H1 (cell line): ENCODE measurements at regions not wholly inside any gene's neighbourhood (a gene's known extent, or its start where the extent isn't known, plus 50 kb on each side); places are given as distances from the start of the nearest gene placed in this dataset.

Source experiments
- CTBP2 ChIP-seq: IDR thresholded peaks from 2 replicates; pipeline ENCODE4 v1.7.0; 2011; ENCODE audit warnings: borderline replicate concordance, mild to moderate bottlenecking, moderate library complexity, mixed read lengths, low read length; ENCODE audit not compliant: insufficient read depth, insufficient read length
- SP2 ChIP-seq: IDR thresholded peaks from 2 replicates; pipeline ENCODE4 v1.6.1; 2012; ENCODE audit warnings: mild to moderate bottlenecking, low read length, inconsistent platforms
- TEAD4 ChIP-seq: IDR thresholded peaks from 2 replicates; pipeline ENCODE4 v1.6.1; 2012; ENCODE audit warnings: low read depth, low read length, inconsistent platforms, mixed read lengths
- TF ChIP-seq, protein P1 (sequence below): IDR thresholded peaks from 2 replicates; pipeline ENCODE4 v1.6.1; 2011; ENCODE audit warnings: low read depth, mild to moderate bottlenecking, low read length; ENCODE audit not compliant: insufficient read depth

DNA sequence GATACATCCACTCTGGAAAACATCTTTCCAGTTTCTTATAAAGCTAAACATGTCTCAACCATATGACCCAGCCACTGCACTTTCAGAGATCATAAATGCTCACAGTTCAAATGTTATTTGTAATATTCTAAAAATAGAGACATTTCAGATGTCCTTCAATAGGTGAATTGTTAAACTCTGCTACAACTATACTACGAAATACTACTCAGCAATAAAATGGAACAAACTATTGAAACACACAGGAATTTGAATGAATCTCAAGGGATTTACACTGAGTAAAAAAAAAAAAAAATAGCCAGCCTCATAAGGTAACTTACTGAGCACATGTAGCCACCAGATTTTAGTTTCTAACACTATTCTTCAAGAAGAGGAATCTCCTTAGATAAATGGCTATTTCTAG lies 253.9 kb downstream of the PCDH18 start (continued):
- TF ChIP-seq CTBP2 (no peak), SP2 (no peak), TEAD4 (no peak)
- TF ChIP-seq, protein P1, sequence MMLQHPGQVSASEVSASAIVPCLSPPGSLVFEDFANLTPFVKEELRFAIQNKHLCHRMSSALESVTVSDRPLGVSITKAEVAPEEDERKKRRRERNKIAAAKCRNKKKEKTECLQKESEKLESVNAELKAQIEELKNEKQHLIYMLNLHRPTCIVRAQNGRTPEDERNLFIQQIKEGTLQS: no peak
